Esophagus muscularis mucosa (tissue), 4 donors: ENCODE measurements at regions not wholly inside any gene's neighbourhood (a gene's known extent, or its start where the extent isn't known, plus 50 kb on each side); places are given as distances from the start of the nearest gene placed in this dataset.

Source experiments
- DNase-seq: peaks from one replicate; pipeline ENCODE4 v3.0.0-alpha.2; 2017; ENCODE audit errors: extremely low spot score
- H3K27ac ChIP-seq, 4 donors: fragments of 200-600 bp; sonication (generic); replicated peaks in 1 of 4; 1 replicate in 3 of 4; 2 replicates in 1 of 4; pipeline ENCODE4 v1.5.1; 2016 to 2019; ENCODE audit warnings: mild to moderate bottlenecking in 1 of 4
- H3K27me3 ChIP-seq, 4 donors: fragments of 200-600 bp; sonication (generic); one replicate each; pipeline versions ENCODE4 v1.5.1 to v1.6.0; 2016 to 2019
- H3K36me3 ChIP-seq, 4 donors: fragments of 200-600 bp; sonication (generic); one replicate each; pipeline ENCODE4 v1.5.1; 2016 to 2019
- H3K4me1 ChIP-seq, 4 donors: fragments of 200-600 bp; sonication (generic); one replicate each; pipeline ENCODE4 v1.5.1; 2016 to 2019
- H3K4me3 ChIP-seq, 4 donors: fragments of 200-600 bp; sonication (generic); 1 replicate in 2 of 4; 2 replicates in 2 of 4; pipeline ENCODE4 v1.5.1; 2016 to 2019; ENCODE audit warnings: mild to moderate bottlenecking in 4 of 4, moderate library complexity in 1 of 4
- H3K9me3 ChIP-seq, 4 donors: fragments of 200-600 bp; sonication (generic); 1 replicate in 3 of 4; 2 replicates in 1 of 4; pipeline ENCODE4 v1.5.1; 2016 to 2019
- EP300 ChIP-seq: sonication (generic); formaldehyde crosslinking; IDR thresholded peaks from one replicate; pipeline ENCODE4 v1.6.1; 2017; ENCODE audit warnings: antibody characterized with exemption
- POLR2A ChIP-seq: fragments of 450-650 bp; IDR thresholded peaks from one replicate; pipeline ENCODE4 v1.6.1; 2017; ENCODE audit warnings: antibody characterized with exemption, moderate library complexity, mild to moderate bottlenecking, low read depth
- POLR2AphosphoS5 ChIP-seq, 2 donors: sonication (generic); formaldehyde crosslinking; IDR thresholded peaks; one replicate each; pipeline ENCODE4 v1.6.1; 2017; ENCODE audit warnings: antibody characterized with exemption in 2 of 2
- WGBS: methylation state at CpG from one replicate; pipeline ENCODE4 v1.1.5; 2018; 5-methylcytosine and 5-hydroxymethylcytosine counted together
- intact Hi-C: fragments of 100-400 bp; cut with DNase I; formaldehyde crosslinking; loops from one replicate; pipeline ENCODE4 v1.15.1; 2023
- TF ChIP-seq, protein P1 (sequence below), 3 experiments: fragments of 200-600 bp in 2 of 3; fragments of 450-650 bp in 1 of 3; sonication (generic) in 2 of 3; IDR thresholded peaks; one replicate each; pipeline ENCODE4 v1.5.1; 2017 to 2019; ENCODE audit warnings: antibody characterized with exemption in 3 of 3, mild to moderate bottlenecking in 2 of 3, moderate library complexity in 1 of 3

DNA sequence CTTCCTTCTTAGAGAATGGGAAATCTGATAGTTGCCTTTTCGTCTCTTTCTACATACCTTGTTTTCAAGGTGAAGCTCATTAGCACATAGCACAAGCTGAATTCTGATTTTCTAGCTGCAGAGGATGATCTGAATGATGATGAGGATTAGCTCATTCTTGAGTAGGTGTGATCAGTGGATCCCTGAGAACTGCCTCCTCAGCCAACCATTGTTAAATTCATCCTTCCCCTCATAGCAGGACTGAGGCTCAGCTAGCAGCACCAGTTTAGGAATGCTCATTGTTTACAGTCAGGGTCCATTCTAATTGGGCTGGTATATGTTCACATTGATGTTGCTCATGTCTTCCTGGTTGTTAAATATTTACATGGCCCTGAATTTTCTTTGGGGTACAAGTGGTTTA lies 299.9 kb upstream of the MME start:
- 79% methylated on average over 1 of the region's 1 CpG for WGBS
- no peaks in the 10 kb centered on the region for H3K9me3 ChIP-seq
- intact Hi-C loops: no loop called here
- peaks cover 0 to 9% (median 3%) of the 10 kb centered on the region in 4 donors for H3K4me1 ChIP-seq
- no peaks in the 10 kb centered on the region for H3K36me3 ChIP-seq
- no peak overlapping the region for H3K27ac ChIP-seq
- TF ChIP-seq POLR2A (no peak), EP300 (no peak), POLR2AphosphoS5 (IDR thresholded peaks at IDR 0.05) (no peak)
- TF ChIP-seq, protein P1, sequence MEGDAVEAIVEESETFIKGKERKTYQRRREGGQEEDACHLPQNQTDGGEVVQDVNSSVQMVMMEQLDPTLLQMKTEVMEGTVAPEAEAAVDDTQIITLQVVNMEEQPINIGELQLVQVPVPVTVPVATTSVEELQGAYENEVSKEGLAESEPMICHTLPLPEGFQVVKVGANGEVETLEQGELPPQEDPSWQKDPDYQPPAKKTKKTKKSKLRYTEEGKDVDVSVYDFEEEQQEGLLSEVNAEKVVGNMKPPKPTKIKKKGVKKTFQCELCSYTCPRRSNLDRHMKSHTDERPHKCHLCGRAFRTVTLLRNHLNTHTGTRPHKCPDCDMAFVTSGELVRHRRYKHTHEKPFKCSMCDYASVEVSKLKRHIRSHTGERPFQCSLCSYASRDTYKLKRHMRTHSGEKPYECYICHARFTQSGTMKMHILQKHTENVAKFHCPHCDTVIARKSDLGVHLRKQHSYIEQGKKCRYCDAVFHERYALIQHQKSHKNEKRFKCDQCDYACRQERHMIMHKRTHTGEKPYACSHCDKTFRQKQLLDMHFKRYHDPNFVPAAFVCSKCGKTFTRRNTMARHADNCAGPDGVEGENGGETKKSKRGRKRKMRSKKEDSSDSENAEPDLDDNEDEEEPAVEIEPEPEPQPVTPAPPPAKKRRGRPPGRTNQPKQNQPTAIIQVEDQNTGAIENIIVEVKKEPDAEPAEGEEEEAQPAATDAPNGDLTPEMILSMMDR (IDR thresholded peaks at IDR 0.05): no peak
- no peaks in the 10 kb centered on the region for H3K27me3 ChIP-seq
- H3K4me3 ChIP-seq: no peak overlapping the region
- DNase-seq: no peak

DNA sequence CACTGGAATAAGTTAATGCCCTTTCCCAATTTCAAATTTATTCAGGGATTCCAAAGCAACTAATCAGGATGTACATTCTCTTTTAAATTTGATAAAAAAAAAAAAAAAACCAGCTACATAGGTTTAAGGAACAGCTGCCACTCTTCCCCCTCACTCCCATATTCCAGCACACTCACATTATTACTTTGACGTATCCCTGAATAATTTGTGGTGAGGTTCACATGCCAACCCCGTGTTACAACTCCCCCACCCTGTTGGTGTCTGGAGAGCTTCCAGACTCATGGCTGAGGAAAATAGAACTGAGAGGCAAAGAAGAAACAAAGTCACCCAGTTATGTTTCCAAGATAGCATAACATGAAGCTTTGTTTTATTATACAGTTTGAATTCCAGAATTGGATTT lies 300.5 kb upstream of the MME start:
- DNase-seq: no peak
- Histone ChIP-seq H3K4me3 (no peak overlapping the region), H3K27me3 (no peaks in the 10 kb centered on the region), H3K27ac (no peak overlapping the region), H3K36me3 (no peaks in the 10 kb centered on the region), H3K4me1 (peaks cover 0 to 9% (median 3%) of the 10 kb centered on the region in 4 donors), H3K9me3 (no peaks in the 10 kb centered on the region)
- 15% methylated on average over 2 of the region's 2 CpGs for WGBS
- TF ChIP-seq, protein P1 (IDR thresholded peaks at IDR 0.05): no peak
- TF ChIP-seq POLR2AphosphoS5 (IDR thresholded peaks at IDR 0.05) (no peak), EP300 (no peak), POLR2A (no peak)
- intact Hi-C loops: no loop called here

DNA sequence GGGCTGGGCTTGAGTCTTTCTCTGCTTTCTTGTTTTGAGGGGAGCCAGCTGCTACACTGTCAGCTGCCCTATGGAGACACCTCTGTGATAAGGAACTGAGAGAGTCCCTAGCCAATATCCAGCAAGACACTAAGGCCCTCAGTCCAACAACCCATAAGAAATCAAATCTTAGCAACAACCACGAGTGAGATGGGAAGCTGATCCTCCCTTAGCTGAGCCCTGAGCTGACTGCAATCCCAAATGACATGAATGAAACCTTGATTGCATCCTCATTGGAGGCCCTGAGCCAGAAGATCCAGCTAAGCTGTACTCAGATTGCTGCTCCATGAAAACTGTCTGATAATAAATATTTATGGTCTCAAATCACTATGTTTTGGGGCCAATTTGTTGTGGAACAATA lies 302.1 kb upstream of the MME start:
- intact Hi-C loops: no loop called here
- TF ChIP-seq POLR2A (no peak), EP300 (no peak), POLR2AphosphoS5 (IDR thresholded peaks at IDR 0.05) (no peak)
- TF ChIP-seq, protein P1 (IDR thresholded peaks at IDR 0.05): no peak
- no peak for DNase-seq
- Histone ChIP-seq H3K27ac (no peak overlapping the region), H3K9me3 (no peaks in the 10 kb centered on the region), H3K4me1 (peaks cover 0 to 8% (median 3%) of the 10 kb centered on the region in 4 donors), H3K4me3 (no peak overlapping the region), H3K27me3 (no peaks in the 10 kb centered on the region), H3K36me3 (no peaks in the 10 kb centered on the region)
- 79% methylated on average over 1 of the region's 1 CpG for WGBS

DNA sequence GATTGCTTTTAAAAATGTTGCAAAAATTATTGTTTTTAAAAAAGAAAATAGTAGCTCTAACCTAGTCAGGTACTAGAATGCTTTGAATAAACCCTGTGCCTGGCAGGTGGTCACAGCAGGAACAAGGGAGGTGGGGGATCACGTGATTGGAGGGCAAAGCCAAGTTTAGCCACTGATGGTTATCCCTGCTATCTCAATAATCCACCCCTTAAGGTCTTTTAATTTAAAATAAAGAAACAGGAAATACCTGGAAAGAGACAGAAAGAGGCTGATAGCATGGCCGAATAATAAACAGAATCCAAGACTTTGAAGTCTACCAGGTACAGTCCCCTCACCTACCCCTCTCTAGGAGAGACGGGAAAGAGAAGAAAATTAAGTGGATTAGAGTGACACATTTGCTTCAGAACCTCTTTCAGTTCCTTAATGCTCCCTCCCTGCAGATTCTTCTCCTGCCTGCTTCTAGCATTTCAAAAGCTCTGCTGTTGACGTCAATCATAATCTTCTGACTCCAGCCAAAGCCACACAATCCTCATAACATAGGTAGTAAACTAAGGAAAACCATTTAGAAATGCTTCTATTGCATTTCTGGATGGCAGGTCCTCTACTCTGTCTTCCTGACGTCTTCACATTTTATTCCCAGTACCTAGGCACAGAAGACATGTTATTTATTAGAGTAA lies 303.4 kb upstream of the MME start:
- Histone ChIP-seq H3K27ac (no peak overlapping the region), H3K4me1 (no peaks in the 10 kb centered on the region), H3K27me3 (no peaks in the 10 kb centered on the region), H3K9me3 (no peaks in the 10 kb centered on the region), H3K4me3 (no peak overlapping the region), H3K36me3 (no peaks in the 10 kb centered on the region)
- DNase-seq: no peak
- intact Hi-C loops: no loop called here
- WGBS: 58% methylated on average over 5 of the region's 5 CpGs
- no peak for TF ChIP-seq POLR2A
- TF ChIP-seq EP300: no peak

DNA sequence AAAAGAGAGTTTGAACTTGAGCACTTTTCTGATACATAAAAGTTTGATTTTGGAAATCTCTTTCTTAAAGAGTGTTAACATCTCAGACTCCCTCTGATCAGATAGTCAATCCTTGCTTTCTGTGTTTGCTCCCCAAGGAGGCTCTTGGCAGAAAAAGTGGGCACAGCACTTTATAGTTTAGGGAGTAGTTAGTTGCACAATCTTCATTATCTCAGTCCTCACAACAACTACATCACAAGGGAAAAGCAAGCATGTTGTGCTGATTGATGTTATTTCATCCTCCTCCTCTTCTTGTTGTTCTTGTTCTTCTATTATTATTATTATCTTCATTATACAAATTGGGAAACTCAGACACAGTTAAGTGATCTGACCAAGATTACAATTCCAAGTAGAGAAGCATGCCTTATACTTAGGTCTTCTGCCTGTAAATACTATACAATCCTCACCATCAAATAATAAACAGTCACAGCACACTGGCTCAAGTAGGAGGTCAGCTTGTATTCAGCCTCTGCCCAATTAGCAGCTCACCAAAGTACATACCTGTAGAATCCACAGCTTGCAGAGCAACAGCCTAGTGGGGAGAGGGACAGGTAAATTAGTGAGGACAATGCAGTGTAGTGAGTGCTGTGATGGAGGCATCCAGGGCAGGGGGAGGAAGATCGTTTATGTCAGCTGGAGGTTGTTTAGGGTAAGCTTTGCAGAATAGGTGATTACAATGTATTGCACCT lies 304.1 kb upstream of the MME start:
- Histone ChIP-seq H3K36me3 (no peaks in the 10 kb centered on the region), H3K27me3 (no peaks in the 10 kb centered on the region), H3K4me1 (no peaks in the 10 kb centered on the region), H3K27ac (no peak overlapping the region), H3K4me3 (no peak overlapping the region), H3K9me3 (no peaks in the 10 kb centered on the region)
- WGBS: 48% methylated on average over 1 of the region's 1 CpG
- DNase-seq: no peak
- intact Hi-C loops: no loop called here
- TF ChIP-seq POLR2A (no peak), POLR2AphosphoS5 (IDR thresholded peaks at IDR 0.05) (no peak), EP300 (no peak)
- TF ChIP-seq, protein P1 (IDR thresholded peaks at IDR 0.05): no peak
